Adrenal gland (tissue), 9 donors: ENCODE measurements at regions not wholly inside any gene's neighbourhood (a gene's known extent, or its start where the extent isn't known, plus 50 kb on each side); places are given as distances from the start of the nearest gene placed in this dataset.

Experiments
- DNase-seq, 7 donors: peaks; one replicate each; pipeline ENCODE4 v3.0.0-alpha.2; 2019 to 2020
- H3K27ac ChIP-seq, 5 donors: fragments of 200-600 bp; sonication (generic) in 4 of 5; 1 replicate in 3 of 5; 2 replicates in 2 of 5; pipeline versions ENCODE4 v1.5.1 to v1.8.0; 2016 to 2020; ENCODE audit warnings: mild to moderate bottlenecking in 1 of 5
- H3K27me3 ChIP-seq: fragments of 200-600 bp; 2 replicates; pipeline ENCODE4 v1.8.0; 2021
- H3K36me3 ChIP-seq, 2 donors: fragments of 200-600 bp; replicated peaks in 1 of 2; 1 replicate in 1 of 2; 2 replicates in 1 of 2; pipeline versions ENCODE4 v1.5.1 to v1.8.0; 2018 to 2022
- H3K4me1 ChIP-seq, 2 donors: fragments of 200-600 bp; replicated peaks in 1 of 2; 1 replicate in 1 of 2; 2 replicates in 1 of 2; pipeline versions ENCODE4 v1.5.1 to v1.8.0; 2018 to 2021
- H3K4me3 ChIP-seq, 4 donors: fragments of 200-600 bp; sonication (generic) in 3 of 4; one replicate each; pipeline ENCODE4 v1.5.1; 2016 to 2018
- H3K9me3 ChIP-seq, 3 donors: fragments of 200-600 bp; sonication (generic) in 1 of 3; replicated peaks in 1 of 3; 1 replicate in 2 of 3; 2 replicates in 1 of 3; pipeline versions ENCODE4 v1.5.1 to v1.8.0; 2016 to 2021
- POLR2A ChIP-seq, 2 donors: fragments of 450-650 bp; IDR thresholded peaks; one replicate each; pipeline ENCODE4 v1.6.1; 2017; ENCODE audit warnings: antibody characterized with exemption in 2 of 2, mild to moderate bottlenecking in 2 of 2, moderate library complexity in 1 of 2
- WGBS, 4 donors: extraction: QIAGEN DNeasy Blood & Tissue Kit in 2 of 4; methylation state at CpG; one replicate each; pipeline versions ENCODE4 v1.1.5 to v1.1.7; 2013 to 2017; 5-methylcytosine and 5-hydroxymethylcytosine counted together
- intact Hi-C, 2 donors: fragments of 100-400 bp; cut with DNase I; formaldehyde crosslinking; loops; one replicate each; pipeline versions ENCODE4 v1.14.1 to v1.15.0; 2022 to 2023
- TF ChIP-seq, protein P1 (sequence below), 6 experiments: fragments of 450-650 bp in 4 of 6; fragments of 200-600 bp in 2 of 6; sonication (generic) in 1 of 6; IDR thresholded peaks; 1 replicate in 5 of 6; 2 replicates in 1 of 6; pipeline versions ENCODE4 v1.5.1 to v1.8.0; 2016 to 2021; ENCODE audit warnings: antibody characterized with exemption in 6 of 6, mild to moderate bottlenecking in 2 of 6, moderate library complexity in 1 of 6
- donor health status: healthy with polysubstance abuse.
- donor health status: Bipolar disorder and iron deficiency.
- donor health status: DM: yes; HTN: yes; CAD: no.
- donor health status: DM: no; HTN: no; CAD: no.
- donor health status: DM: no; HTN: no; CAD: no.

DNA sequence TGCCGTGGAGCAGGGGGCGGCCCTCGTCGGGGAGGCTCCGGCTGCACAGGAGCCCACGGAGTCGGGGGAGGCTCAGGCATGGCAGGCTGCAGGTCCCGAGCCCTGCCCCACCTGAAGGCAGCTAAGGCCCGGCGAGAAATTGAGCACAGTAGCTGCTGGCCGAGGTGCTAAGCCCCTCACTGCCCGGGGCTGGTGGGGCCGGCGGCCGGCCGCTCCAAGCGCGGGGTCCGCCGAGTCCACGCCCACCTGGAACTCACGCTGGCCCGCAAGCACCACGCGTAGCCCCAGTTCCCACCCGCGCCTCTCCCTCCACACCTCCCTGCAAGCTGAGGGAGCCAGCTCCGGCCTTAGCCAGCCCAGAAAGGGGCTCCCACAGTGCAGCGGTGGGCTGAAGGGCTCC, 589.4 kb downstream of the PPP4R3C start:
- Histone ChIP-seq H3K36me3 (no peaks in the 10 kb centered on the region), H3K9me3 (no peaks in the 10 kb centered on the region), H3K27me3 (no peaks in the 10 kb centered on the region), H3K4me3 (no peak overlapping the region), H3K4me1 (no peaks in the 10 kb centered on the region), H3K27ac (no peak overlapping the region)
- TF ChIP-seq POLR2A (IDR thresholded peaks at IDR 0.05), result no peak
- TF ChIP-seq, protein P1, sequence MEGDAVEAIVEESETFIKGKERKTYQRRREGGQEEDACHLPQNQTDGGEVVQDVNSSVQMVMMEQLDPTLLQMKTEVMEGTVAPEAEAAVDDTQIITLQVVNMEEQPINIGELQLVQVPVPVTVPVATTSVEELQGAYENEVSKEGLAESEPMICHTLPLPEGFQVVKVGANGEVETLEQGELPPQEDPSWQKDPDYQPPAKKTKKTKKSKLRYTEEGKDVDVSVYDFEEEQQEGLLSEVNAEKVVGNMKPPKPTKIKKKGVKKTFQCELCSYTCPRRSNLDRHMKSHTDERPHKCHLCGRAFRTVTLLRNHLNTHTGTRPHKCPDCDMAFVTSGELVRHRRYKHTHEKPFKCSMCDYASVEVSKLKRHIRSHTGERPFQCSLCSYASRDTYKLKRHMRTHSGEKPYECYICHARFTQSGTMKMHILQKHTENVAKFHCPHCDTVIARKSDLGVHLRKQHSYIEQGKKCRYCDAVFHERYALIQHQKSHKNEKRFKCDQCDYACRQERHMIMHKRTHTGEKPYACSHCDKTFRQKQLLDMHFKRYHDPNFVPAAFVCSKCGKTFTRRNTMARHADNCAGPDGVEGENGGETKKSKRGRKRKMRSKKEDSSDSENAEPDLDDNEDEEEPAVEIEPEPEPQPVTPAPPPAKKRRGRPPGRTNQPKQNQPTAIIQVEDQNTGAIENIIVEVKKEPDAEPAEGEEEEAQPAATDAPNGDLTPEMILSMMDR (IDR thresholded peaks at IDR 0.05), result no peak
- WGBS, 4 donors, result 89 to 93% (median 91%) methylated on average over 6 to 29 of the region's 29 CpGs; no CpG with 5 or more reads in 1 of the 4 donors
- intact Hi-C loops, result no loop called here
- DNase-seq, result no peak

DNA sequence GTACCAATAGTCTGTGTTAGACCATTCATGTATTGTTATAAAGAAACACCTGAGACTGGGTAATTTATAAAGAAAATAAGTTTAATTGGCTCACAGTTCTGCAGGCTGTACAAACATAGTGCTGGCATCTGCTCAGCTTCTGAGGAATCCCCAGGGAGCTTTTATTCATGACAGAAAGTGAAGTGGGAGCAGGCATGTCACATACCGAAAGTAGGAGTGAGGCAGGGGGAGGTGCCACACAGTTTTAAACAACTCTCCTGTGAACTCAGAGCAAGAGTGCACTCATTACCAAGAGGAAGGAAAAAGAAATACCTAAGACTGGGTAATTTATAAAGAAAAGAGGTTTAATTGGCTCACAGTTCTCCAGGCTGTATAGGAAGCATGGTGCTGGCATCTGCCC, 591.2 kb downstream of the PPP4R3C start:
- H3K9me3 ChIP-seq, result no peaks in the 10 kb centered on the region
- no peaks in the 10 kb centered on the region for H3K4me1 ChIP-seq
- no peaks in the 10 kb centered on the region for H3K27me3 ChIP-seq
- no peak overlapping the region for H3K27ac ChIP-seq
- intact Hi-C loops, result no loop called here
- no peak for TF ChIP-seq POLR2A (IDR thresholded peaks at IDR 0.05)
- TF ChIP-seq, protein P1 (IDR thresholded peaks at IDR 0.05), result no peak
- no peak for DNase-seq
- WGBS, 4 donors, result 66 to 89% (median 81%) methylated on average over 1 of the region's 1 CpG
- H3K4me3 ChIP-seq, result no peak overlapping the region
- no peaks in the 10 kb centered on the region for H3K36me3 ChIP-seq

DNA sequence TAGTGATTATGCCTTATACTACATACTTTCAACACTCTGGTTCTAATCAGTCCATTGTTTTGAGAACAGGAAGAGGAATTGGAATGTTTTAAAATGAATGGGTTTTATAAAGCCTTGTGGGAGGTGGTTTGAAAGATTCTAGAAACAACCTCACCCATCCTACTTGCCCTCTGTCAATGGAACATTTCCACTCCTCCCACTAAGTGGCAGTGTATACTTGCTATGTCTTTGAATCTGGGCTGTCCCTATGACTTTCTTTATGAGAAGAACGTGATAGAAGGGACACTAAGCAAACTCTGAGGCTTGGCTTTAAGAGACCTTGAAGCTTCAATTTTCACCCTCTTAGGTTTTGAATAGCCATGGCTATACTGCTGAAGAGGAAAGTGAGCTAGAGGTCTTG, 611.2 kb downstream of the PPP4R3C start:
- no peak overlapping the region for H3K4me3 ChIP-seq
- intact Hi-C loops, result no loop called here
- DNase-seq, result no peak
- H3K27ac ChIP-seq, result no peak overlapping the region
- WGBS, 4 donors, result 3 to 29% (median 4%) methylated on average over 1 of the region's 1 CpG
- H3K27me3 ChIP-seq, result no peaks in the 10 kb centered on the region
- no peaks in the 10 kb centered on the region for H3K36me3 ChIP-seq
- H3K9me3 ChIP-seq, result no peaks in the 10 kb centered on the region
- no peaks in the 10 kb centered on the region for H3K4me1 ChIP-seq
- TF ChIP-seq POLR2A (IDR thresholded peaks at IDR 0.05), result no peak
- TF ChIP-seq, protein P1 (IDR thresholded peaks at IDR 0.05), result peak in 1 of 6 experiments; percentile 16

DNA sequence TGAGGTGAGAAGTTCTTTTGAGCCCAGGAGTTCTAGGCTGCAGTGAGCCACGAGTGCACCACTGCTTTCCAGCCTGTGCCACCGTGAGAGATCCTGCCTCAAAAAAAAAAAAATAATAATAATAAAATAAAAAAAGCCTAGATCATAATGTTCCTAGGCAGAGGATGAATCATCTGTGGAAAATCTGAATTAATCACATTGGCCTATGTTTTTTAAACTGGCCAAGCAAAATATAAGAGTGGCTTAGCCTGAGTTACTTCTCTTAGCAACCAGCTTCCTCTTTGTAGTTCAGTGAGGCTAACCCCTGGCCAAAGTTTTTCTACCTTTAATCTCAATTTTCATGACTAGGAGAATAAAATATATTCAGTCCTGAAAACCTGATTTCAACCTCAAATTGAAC, 614.6 kb downstream of the PPP4R3C start:
- 52 to 67% (median 57%) methylated on average over 1 to 2 of the region's 2 CpGs for WGBS, 4 donors
- no peak overlapping the region for H3K4me3 ChIP-seq
- no peaks in the 10 kb centered on the region for H3K36me3 ChIP-seq
- H3K9me3 ChIP-seq, result no peaks in the 10 kb centered on the region
- no peak for TF ChIP-seq POLR2A (IDR thresholded peaks at IDR 0.05)
- TF ChIP-seq, protein P1 (IDR thresholded peaks at IDR 0.05), result no peak
- H3K27me3 ChIP-seq, result no peaks in the 10 kb centered on the region
- intact Hi-C loops, result no loop called here
- no peak overlapping the region for H3K27ac ChIP-seq
- H3K4me1 ChIP-seq, result no peaks in the 10 kb centered on the region
- DNase-seq, result no peak
